LHCN-M2 (cell line): ENCODE measurements at regions not wholly inside any gene's neighbourhood (a gene's known extent, or its start where the extent isn't known, plus 50 kb on each side); places are given as distances from the start of the nearest gene placed in this dataset.

ENCODE experiments used
- DNase-seq: peaks from one replicate; pipeline ENCODE4 v3.0.0-alpha.2; 2012; ENCODE audit warnings: low read depth

DNA sequence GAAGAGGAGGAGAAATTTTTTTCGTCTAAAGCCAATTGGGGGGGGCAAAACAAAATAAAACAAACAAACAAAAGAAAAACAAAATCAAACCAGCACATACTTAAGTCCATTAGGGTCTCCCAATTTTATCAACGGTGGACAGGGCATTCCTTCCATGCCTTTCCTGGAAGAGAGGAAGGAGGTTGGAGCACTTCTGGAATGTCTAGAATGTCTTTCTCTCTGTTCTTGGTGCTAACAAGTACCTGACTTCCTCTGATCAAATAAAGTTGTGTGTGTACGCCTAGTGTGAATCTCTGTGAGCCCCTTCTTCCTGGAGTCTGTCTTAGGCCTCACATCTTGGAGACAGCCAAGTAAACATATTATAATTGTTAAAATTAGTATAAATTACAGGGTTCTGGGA lies 399.0 kb upstream of the LRRTM1 start:
- DNase-seq = no peak

DNA sequence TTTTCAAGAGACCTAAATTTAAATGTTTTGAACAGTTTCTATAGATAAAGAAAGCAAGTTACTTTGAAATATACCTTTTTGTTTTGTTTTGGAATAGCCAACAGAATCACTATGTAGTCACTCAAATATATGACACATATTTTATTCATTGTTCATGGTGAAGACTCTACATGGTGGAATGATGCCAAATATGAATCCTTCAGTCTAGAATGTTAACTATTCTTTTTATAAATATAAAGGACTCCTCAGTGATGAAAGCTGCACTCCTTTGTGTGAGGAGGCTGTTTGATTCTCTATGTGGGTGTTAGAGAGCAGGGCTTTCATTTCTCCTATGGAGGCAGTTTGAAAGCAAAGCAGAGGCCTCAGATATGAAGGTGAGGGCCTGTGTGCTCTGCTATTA lies 396.4 kb upstream of the LRRTM1 start:
- no peak for DNase-seq
